CD8-positive, alpha-beta memory T cell (primary cell): ENCODE measurements at regions not wholly inside any gene's neighbourhood (a gene's known extent, or its start where the extent isn't known, plus 50 kb on each side); places are given as distances from the start of the nearest gene placed in this dataset.

Experiments used
- CTCF ChIA-PET: fragments of 350-600 bp; sonication (Branson Sonifier 250); formaldehyde crosslinking; loops from one replicate; lab custom pipeline; 2021; ENCODE audit warnings: antibody characterized with exemption; lab: Charles Lee
- POLR2A ChIA-PET: fragments of 350-600 bp; sonication (Branson Sonifier 250); formaldehyde crosslinking; loops from one replicate; lab custom pipeline; 2021; ENCODE audit warnings: antibody characterized with exemption; lab: Charles Lee
- DNase-seq, 5 donors: peaks; one replicate each; pipeline versions ENCODE4 v3.0.0 to v3.0.0-alpha.2; 2020 to 2022; ENCODE audit warnings: mixed read lengths in 1 of 5
- H3K27ac ChIP-seq: one replicate; pipeline ENCODE4 v1.7.0; 2013; ENCODE audit warnings: low read depth, mild to moderate bottlenecking, low read length, moderate library complexity
- H3K27me3 ChIP-seq: 2 replicates; pipeline ENCODE4 v1.7.0; 2013; ENCODE audit warnings: low read length, mild to moderate bottlenecking; ENCODE audit not compliant: insufficient read depth, poor library complexity, severe bottlenecking
- H3K36me3 ChIP-seq: 2 replicates; pipeline ENCODE4 v1.7.0; 2013; ENCODE audit warnings: mild to moderate bottlenecking, low read length, moderate library complexity; ENCODE audit not compliant: insufficient read depth
- H3K4me1 ChIP-seq: 2 replicates; pipeline ENCODE4 v1.7.0; 2013; ENCODE audit warnings: mild to moderate bottlenecking, low read length, moderate library complexity; ENCODE audit not compliant: insufficient read depth
- H3K4me3 ChIP-seq: 2 replicates; pipeline ENCODE4 v1.7.0; 2013; ENCODE audit warnings: mild to moderate bottlenecking, low read length
- H3K9me3 ChIP-seq: 2 replicates; pipeline ENCODE4 v1.7.0; 2013; ENCODE audit warnings: mild to moderate bottlenecking, low read length
- H3K27ac Mint-ChIP-seq, 8 donors: one replicate each; pipeline ENCODE4 v1.8.0; 2020 to 2021; ENCODE audit warnings: mixed read lengths in 8 of 8, mild to moderate bottlenecking in 6 of 8, inconsistent platforms in 3 of 8, moderate library complexity in 3 of 8
- H3K27me3 Mint-ChIP-seq, 2 donors: one replicate each; pipeline ENCODE4 v1.8.0; 2020 to 2021; ENCODE audit warnings: mixed read lengths in 2 of 2, mild to moderate bottlenecking in 1 of 2, moderate library complexity in 1 of 2
- H3K36me3 Mint-ChIP-seq, 3 donors: one replicate each; pipeline ENCODE4 v1.8.0; 2020 to 2021; ENCODE audit warnings: mixed read lengths in 3 of 3, inconsistent platforms in 1 of 3, mild to moderate bottlenecking in 1 of 3
- H3K4me1 Mint-ChIP-seq, 3 donors: one replicate each; pipeline ENCODE4 v1.8.0; 2020 to 2021; ENCODE audit warnings: mixed read lengths in 3 of 3, inconsistent platforms in 1 of 3, mild to moderate bottlenecking in 1 of 3
- H3K4me3 Mint-ChIP-seq, 7 donors: one replicate each; pipeline ENCODE4 v1.8.0; 2020 to 2021; ENCODE audit warnings: mixed read lengths in 7 of 7, mild to moderate bottlenecking in 6 of 7, moderate library complexity in 4 of 7, inconsistent platforms in 2 of 7
- H3K9me3 Mint-ChIP-seq, 5 donors: one replicate each; pipeline ENCODE4 v1.8.0; 2020 to 2022; ENCODE audit warnings: mixed read lengths in 5 of 5, mild to moderate bottlenecking in 3 of 5, moderate library complexity in 2 of 5, inconsistent platforms in 1 of 5

- no peaks in the 10 kb centered on the region for H3K36me3 Mint-ChIP-seq
- no peaks in the 10 kb centered on the region for H3K4me1 ChIP-seq
- DNase-seq, result no peak
- H3K36me3 ChIP-seq, result no peaks in the 10 kb centered on the region
- H3K9me3 ChIP-seq, result no peaks in the 10 kb centered on the region
- peaks cover 31 to 78% of the 10 kb centered on the region in 2 donors for H3K27me3 Mint-ChIP-seq
- peak overlapping the region in 1 of 8 donors; percentile 21 for H3K27ac Mint-ChIP-seq
- POLR2A ChIA-PET, result no interaction called here
- CTCF ChIA-PET, result no interaction called here
- no peak overlapping the region for H3K27ac ChIP-seq
- no peak overlapping the region for H3K4me3 Mint-ChIP-seq
- H3K27me3 ChIP-seq, result peaks cover 11% of the 10 kb centered on the region
- H3K4me3 ChIP-seq, result no peak overlapping the region
- H3K4me1 Mint-ChIP-seq, result no peaks in the 10 kb centered on the region
- no peaks in the 10 kb centered on the region for H3K9me3 Mint-ChIP-seq
Measured at GRCh38 chr15:79209690-79210089, 72.8 kb upstream of the ANKRD34C start.

GRCh38 chr15:79209116-79209515, 73.4 kb upstream of the ANKRD34C start:
- peaks cover 31 to 78% of the 10 kb centered on the region in 2 donors for H3K27me3 Mint-ChIP-seq
- H3K4me3 Mint-ChIP-seq, result no peak overlapping the region
- Histone ChIP-seq H3K27ac (no peak overlapping the region), H3K36me3 (no peaks in the 10 kb centered on the region), H3K9me3 (no peaks in the 10 kb centered on the region), H3K4me1 (no peaks in the 10 kb centered on the region), H3K4me3 (no peak overlapping the region), H3K27me3 (peaks cover 11% of the 10 kb centered on the region)
- POLR2A ChIA-PET, result no interaction called here
- H3K36me3 Mint-ChIP-seq, result no peaks in the 10 kb centered on the region
- no peaks in the 10 kb centered on the region for H3K9me3 Mint-ChIP-seq
- H3K4me1 Mint-ChIP-seq, result no peaks in the 10 kb centered on the region
- CTCF ChIA-PET, result no interaction called here
- H3K27ac Mint-ChIP-seq, result no peak overlapping the region
- DNase-seq, result no peak

- Histone ChIP-seq H3K36me3 (no peaks in the 10 kb centered on the region), H3K27ac (no peak overlapping the region), H3K4me1 (no peaks in the 10 kb centered on the region), H3K4me3 (no peak overlapping the region), H3K9me3 (no peaks in the 10 kb centered on the region), H3K27me3 (peaks cover 11% of the 10 kb centered on the region)
- no peak for DNase-seq
- Mint-ChIP-seq H3K4me1 (no peaks in the 10 kb centered on the region), H3K36me3 (no peaks in the 10 kb centered on the region), H3K27me3 (peaks cover 24 to 75% of the 10 kb centered on the region in 2 donors), H3K27ac (no peak overlapping the region), H3K9me3 (no peaks in the 10 kb centered on the region), H3K4me3 (no peak overlapping the region)
- ChIA-PET CTCF (no interaction called here), POLR2A (no interaction called here)
Measured at GRCh38 chr15:79208179-79208578, 74.3 kb upstream of the ANKRD34C start.

GRCh38 chr15:79206940-79207339, 75.6 kb upstream of the ANKRD34C start:
- no peak overlapping the region for H3K27ac Mint-ChIP-seq
- Histone ChIP-seq H3K36me3 (no peaks in the 10 kb centered on the region), H3K27ac (no peak overlapping the region), H3K9me3 (no peaks in the 10 kb centered on the region), H3K4me3 (no peak overlapping the region), H3K27me3 (peaks cover 11% of the 10 kb centered on the region), H3K4me1 (no peaks in the 10 kb centered on the region)
- CTCF ChIA-PET, result no interaction called here
- H3K4me1 Mint-ChIP-seq, result no peaks in the 10 kb centered on the region
- H3K4me3 Mint-ChIP-seq, result no peak overlapping the region
- DNase-seq, result no peak
- no peaks in the 10 kb centered on the region for H3K9me3 Mint-ChIP-seq
- H3K27me3 Mint-ChIP-seq, result peaks cover 24 to 72% of the 10 kb centered on the region in 2 donors
- POLR2A ChIA-PET, result no interaction called here
- H3K36me3 Mint-ChIP-seq, result no peaks in the 10 kb centered on the region

GRCh38 chr15:79204886-79205675, 77.4 kb upstream of the ANKRD34C start:
- H3K4me3 Mint-ChIP-seq, result no peak overlapping the region
- Histone ChIP-seq H3K9me3 (no peaks in the 10 kb centered on the region), H3K36me3 (no peaks in the 10 kb centered on the region), H3K27ac (no peak overlapping the region), H3K4me1 (no peaks in the 10 kb centered on the region), H3K27me3 (peaks cover 6% of the 10 kb centered on the region), H3K4me3 (no peak overlapping the region)
- H3K9me3 Mint-ChIP-seq, result no peaks in the 10 kb centered on the region
- H3K36me3 Mint-ChIP-seq, result no peaks in the 10 kb centered on the region
- H3K27me3 Mint-ChIP-seq, result peaks cover 16 to 63% of the 10 kb centered on the region in 2 donors
- ChIA-PET POLR2A (no interaction called here), CTCF (interaction anchor here (1.0 kb wide), 1 partner anchor 20 kb away, joined by 4 read pairs; no protein-coding TSS in a partner anchor)
- DNase-seq, result no peak
- H3K27ac Mint-ChIP-seq, result no peak overlapping the region
- H3K4me1 Mint-ChIP-seq, result no peaks in the 10 kb centered on the region

- Histone ChIP-seq H3K27me3 (no peaks in the 10 kb centered on the region), H3K4me3 (no peak overlapping the region), H3K36me3 (no peaks in the 10 kb centered on the region), H3K27ac (no peak overlapping the region), H3K4me1 (no peaks in the 10 kb centered on the region), H3K9me3 (no peaks in the 10 kb centered on the region)
- H3K27me3 Mint-ChIP-seq, result peaks cover 7 to 42% of the 10 kb centered on the region in 2 donors
- H3K36me3 Mint-ChIP-seq, result no peaks in the 10 kb centered on the region
- DNase-seq, result no peak
- no peak overlapping the region for H3K27ac Mint-ChIP-seq
- ChIA-PET CTCF (no interaction called here), POLR2A (no interaction called here)
- no peak overlapping the region for H3K4me3 Mint-ChIP-seq
- H3K4me1 Mint-ChIP-seq, result no peaks in the 10 kb centered on the region
- no peaks in the 10 kb centered on the region for H3K9me3 Mint-ChIP-seq
Measured at GRCh38 chr15:79198461-79198860, 84.1 kb upstream of the ANKRD34C start.

GRCh38 chr15:79197285-79197684, 85.2 kb upstream of the ANKRD34C start:
- peaks cover 7 to 41% of the 10 kb centered on the region in 2 donors for H3K27me3 Mint-ChIP-seq
- DNase-seq, result no peak
- CTCF ChIA-PET, result interaction anchor here (1.4 kb wide), 1 partner anchor 14 kb away, joined by 3 read pairs; no protein-coding TSS in a partner anchor
- Histone ChIP-seq H3K9me3 (no peaks in the 10 kb centered on the region), H3K36me3 (no peaks in the 10 kb centered on the region), H3K27ac (no peak overlapping the region), H3K4me1 (no peaks in the 10 kb centered on the region), H3K4me3 (no peak overlapping the region), H3K27me3 (no peaks in the 10 kb centered on the region)
- no peaks in the 10 kb centered on the region for H3K36me3 Mint-ChIP-seq
- POLR2A ChIA-PET, result no interaction called here
- no peaks in the 10 kb centered on the region for H3K4me1 Mint-ChIP-seq
- no peak overlapping the region for H3K27ac Mint-ChIP-seq
- no peak overlapping the region for H3K4me3 Mint-ChIP-seq
- no peaks in the 10 kb centered on the region for H3K9me3 Mint-ChIP-seq

GRCh38 chr15:79195802-79196201, 86.7 kb upstream of the ANKRD34C start:
- ChIA-PET POLR2A (no interaction called here), CTCF (no interaction called here)
- H3K4me1 ChIP-seq, result no peaks in the 10 kb centered on the region
- H3K27ac ChIP-seq, result no peak overlapping the region
- DNase-seq, result no peak
- H3K36me3 ChIP-seq, result no peaks in the 10 kb centered on the region
- Mint-ChIP-seq H3K4me1 (no peaks in the 10 kb centered on the region), H3K36me3 (no peaks in the 10 kb centered on the region), H3K4me3 (no peak overlapping the region), H3K27me3 (peaks cover 7 to 34% of the 10 kb centered on the region in 2 donors), H3K27ac (no peak overlapping the region), H3K9me3 (no peaks in the 10 kb centered on the region)
- H3K9me3 ChIP-seq, result no peaks in the 10 kb centered on the region
- H3K4me3 ChIP-seq, result no peak overlapping the region
- no peaks in the 10 kb centered on the region for H3K27me3 ChIP-seq
